SK-N-SH (cell line): ENCODE measurements at regions not wholly inside any gene's neighbourhood (a gene's known extent, or its start where the extent isn't known, plus 50 kb on each side); places are given as distances from the start of the nearest gene placed in this dataset.
"Not testable (repeated sequence)": the region's sequence is repeated elsewhere in the genome, so short reads cannot be mapped to it uniquely, and the experiment has no call there.

Experiments used
- CTCF ChIA-PET: fragments of 300-600, 350-600 bp; formaldehyde crosslinking; extraction: SDS; loops from one replicate; lab custom pipeline; 2021; lab: Yijun Ruan, JAX
- POLR2A ChIA-PET: fragments of 350-600 bp; sonication (Branson Sonifier 250); formaldehyde crosslinking; extraction: SDS; loops from one replicate; lab custom pipeline; 2020; ENCODE audit warnings: antibody characterized with exemption, inconsistent platforms; lab: Yijun Ruan, JAX
- DNase-seq: peaks from one replicate; pipeline ENCODE4 v3.0.0; 2012
- H2AFZ ChIP-seq: fragments of 200-600 bp; sonication (generic); 2 replicates; pipeline ENCODE4 v1.8.1; 2016; ENCODE audit warnings: antibody characterized with exemption, mild to moderate bottlenecking, low read depth
- H3F3A ChIP-seq: fragments of 200-600 bp; sonication (generic); replicated peaks from 2 replicates; pipeline ENCODE3; 2016; ENCODE audit warnings: antibody characterized with exemption, mild to moderate bottlenecking; ENCODE audit not compliant: insufficient read depth
- H3K27ac ChIP-seq, 2 experiments: fragments of 200-500 bp in 1 of 2; fragments of 200-600 bp in 1 of 2; sonication (Bioruptor generic) in 1 of 2; sonication (generic), shearing (Covaris generic) in 1 of 2; 2 replicates each; pipeline versions ENCODE4 v1.5.1 to v1.6.1; 2014 to 2016; ENCODE audit warnings: low read depth in 2 of 2, inconsistent platforms in 1 of 2, low read length in 1 of 2, mild to moderate bottlenecking in 1 of 2, mixed read lengths in 1 of 2
- H3K27me3 ChIP-seq: fragments of 200-600 bp; sonication (generic), shearing (Covaris generic); 2 replicates; pipeline ENCODE4 v1.6.1; 2016; ENCODE audit warnings: mixed run types; ENCODE audit not compliant: insufficient read depth
- H3K36me3 ChIP-seq, 2 experiments: fragments of 200-500 bp in 1 of 2; fragments of 200-600 bp in 1 of 2; sonication (Bioruptor generic) in 1 of 2; sonication (generic) in 1 of 2; replicated peaks in 1 of 2; 2 replicates each; pipeline versions ENCODE3 to v1.5.1; 2014 to 2016; ENCODE audit warnings: low read length in 1 of 2, mild to moderate bottlenecking in 1 of 2; ENCODE audit not compliant: insufficient read depth in 2 of 2, control insufficient read depth in 1 of 2
- H3K4me1 ChIP-seq, 2 experiments: fragments of 200-500 bp in 1 of 2; fragments of 200-600 bp in 1 of 2; sonication (Bioruptor generic) in 1 of 2; sonication (generic), shearing (Covaris generic) in 1 of 2; 2 replicates each; pipeline versions ENCODE4 v1.5.1 to v1.6.1; 2014 to 2016; ENCODE audit warnings: low read depth in 1 of 2, low read length in 1 of 2, mixed run types in 1 of 2; ENCODE audit not compliant: insufficient read depth in 2 of 2, control insufficient read depth in 1 of 2
- H3K4me2 ChIP-seq: fragments of 200-600 bp; sonication (generic), shearing (Covaris generic); 2 replicates; pipeline ENCODE4 v1.6.1; 2017; ENCODE audit warnings: mixed run types
- H3K4me3 ChIP-seq, 2 experiments: fragments of 200-500 bp in 1 of 2; fragments of 200-600 bp in 1 of 2; sonication (Bioruptor generic) in 1 of 2; sonication (generic), shearing (Covaris generic) in 1 of 2; 2 replicates each; pipeline versions ENCODE4 v1.5.1 to v1.8.1; 2014 to 2016; ENCODE audit warnings: low read depth in 2 of 2, inconsistent platforms in 1 of 2, low read length in 1 of 2, mild to moderate bottlenecking in 1 of 2, mixed read lengths in 1 of 2, moderate library complexity in 1 of 2
- H3K79me2 ChIP-seq: fragments of 200-600 bp; sonication (generic); 2 replicates; pipeline ENCODE4 v1.8.1; 2017; ENCODE audit warnings: mild to moderate bottlenecking; ENCODE audit not compliant: insufficient read depth
- H3K9ac ChIP-seq: fragments of 200-600 bp; sonication (generic); 2 replicates; pipeline ENCODE4 v1.6.1; 2017; ENCODE audit warnings: mixed run types
- H3K9me2 ChIP-seq: fragments of 200-600 bp; sonication (generic); 2 replicates; pipeline ENCODE4 v1.6.1; 2017; ENCODE audit warnings: mixed run types
- H3K9me3 ChIP-seq: fragments of 200-600 bp; sonication (generic); 2 replicates; pipeline ENCODE4 v1.6.1; 2017; ENCODE audit warnings: mixed run types, mild to moderate bottlenecking, moderate library complexity
- H4K20me1 ChIP-seq: fragments of 200-600 bp; sonication (generic); 2 replicates; pipeline ENCODE4 v1.6.1; 2017; ENCODE audit warnings: mild to moderate bottlenecking, mixed run types; ENCODE audit not compliant: insufficient read depth
- CTCF ChIP-seq: fragments of 200-600 bp; sonication (generic); IDR thresholded peaks from 2 replicates; pipeline ENCODE4 v1.6.1; 2017; ENCODE audit warnings: antibody characterized with exemption, mild to moderate bottlenecking, moderate library complexity
- ELF1 ChIP-seq: IDR thresholded peaks from 2 replicates; pipeline ENCODE4 v1.4.0; 2012
- FOSL2 ChIP-seq: IDR thresholded peaks from 2 replicates; pipeline ENCODE4 v1.4.0; 2012; ENCODE audit warnings: low read depth, mild to moderate bottlenecking, moderate library complexity, borderline replicate concordance
- FOXM1 ChIP-seq: IDR thresholded peaks from 2 replicates; pipeline ENCODE4 v1.4.0; 2012; ENCODE audit warnings: low read depth, mild to moderate bottlenecking
- GATA2 ChIP-seq: sonication (generic); formaldehyde crosslinking; IDR thresholded peaks from 2 replicates; pipeline ENCODE4 v1.5.0; 2020; ENCODE audit warnings: mild to moderate bottlenecking, missing genetic modification reagents
- IRF3 ChIP-seq: fragments of 150-350 bp; IDR thresholded peaks from 2 replicates; pipeline ENCODE4 v1.6.1; 2016; ENCODE audit warnings: mild to moderate bottlenecking, low read depth, low read length
- MXI1 ChIP-seq: IDR thresholded peaks from 2 replicates; pipeline ENCODE4 v1.6.1; 2012; ENCODE audit warnings: mild to moderate bottlenecking, low read depth, low read length, improper control_type of control experiment
- NFIC ChIP-seq: IDR thresholded peaks from 2 replicates; pipeline ENCODE4 v1.4.0; 2012; ENCODE audit warnings: borderline replicate concordance
- NRF1 ChIP-seq: IDR thresholded peaks from 2 replicates; pipeline ENCODE4 v1.6.1; 2012; ENCODE audit warnings: low read depth, mild to moderate bottlenecking, low read length
- POLR2AphosphoS5 ChIP-seq: IDR thresholded peaks from 2 replicates; pipeline ENCODE4 v1.6.1; 2012; ENCODE audit warnings: low read depth, low read length
- RCOR1 ChIP-seq: fragments of 150-350 bp; IDR thresholded peaks from 2 replicates; pipeline ENCODE4 v1.6.1; 2017; ENCODE audit warnings: antibody characterized with exemption, low read length
- SMC3 ChIP-seq: IDR thresholded peaks from 2 replicates; pipeline ENCODE4 v1.6.1; 2012; ENCODE audit warnings: low read depth, low read length, improper control_type of control experiment
- TCF12 ChIP-seq: IDR thresholded peaks from 2 replicates; pipeline ENCODE4 v1.4.0; 2012
- YY1 ChIP-seq: IDR thresholded peaks from 2 replicates; pipeline ENCODE4 v1.4.0; 2012; ENCODE audit warnings: low read depth, mild to moderate bottlenecking
- WGBS: methylation state at CpG from one replicate; pipeline ENCODE4 v1.1.6; 2017; ENCODE audit warnings: low lambda C conversion rate; 5-methylcytosine and 5-hydroxymethylcytosine counted together
- TF ChIP-seq, protein P1 (sequence below): IDR thresholded peaks from 2 replicates; pipeline ENCODE4 v1.6.1; 2012; ENCODE audit warnings: mild to moderate bottlenecking, low read depth, low read length, moderate library complexity

DNA sequence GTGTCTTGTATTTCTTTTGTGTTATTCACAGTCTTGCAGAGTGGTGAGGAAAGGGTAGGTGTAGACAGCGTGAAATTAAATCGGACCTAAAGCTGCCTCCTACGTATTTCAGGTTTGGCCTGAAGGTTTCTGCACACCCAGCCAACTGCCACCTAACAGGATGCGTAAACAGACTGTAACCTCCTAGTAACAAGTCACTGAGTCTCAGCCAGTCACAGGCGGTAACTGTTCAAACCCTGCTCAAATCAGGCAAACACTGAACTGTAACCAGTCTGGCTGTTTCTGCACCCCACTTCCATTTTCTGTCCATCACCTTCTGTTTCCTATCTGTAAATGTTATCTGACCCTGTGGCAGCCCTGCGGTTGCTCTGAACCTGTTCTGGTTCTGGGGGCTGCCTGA lies 87.1 kb downstream of the ADAMTS15 start:
- TF ChIP-seq NRF1 (no peak), MXI1 (no peak), RCOR1 (no peak)
- ChIA-PET POLR2A (no interaction called here), CTCF (interaction anchor here (1.0 kb wide), 1 partner anchor 100 kb away, joined by 3 read pairs; no protein-coding TSS in a partner anchor)
- Histone ChIP-seq H3K79me2 (no peaks in the 10 kb centered on the region), H3K4me2 (no peak overlapping the region), H4K20me1 (no peaks in the 10 kb centered on the region), H3K9me2 (no peaks in the 10 kb centered on the region), H3K4me3 (no peak overlapping the region), H3K27ac (no peak overlapping the region), H3K27me3 (no peaks in the 10 kb centered on the region), H3K4me1 (peaks cover 0 to 6% of the 10 kb centered on the region in 2 experiments; a peak in 1 of 4 replicates), H3K9me3 (no peaks in the 10 kb centered on the region), H2AFZ (no peak overlapping the region), H3K36me3 (no peaks in the 10 kb centered on the region), H3F3A (no peaks in the 10 kb centered on the region), H3K9ac (no peak overlapping the region)
- DNase-seq: no peak
- 87% methylated on average over 6 of the region's 6 CpGs for WGBS

GRCh38 chr11:130536106-130537040 lies 87.9 kb downstream of the ADAMTS15 start:
- Histone ChIP-seq H2AFZ (no peak overlapping the region), H3K9me3 (no peaks in the 10 kb centered on the region), H3K4me3 (no peak overlapping the region), H3K9ac (no peak overlapping the region), H3K79me2 (no peaks in the 10 kb centered on the region), H3K4me2 (no peak overlapping the region), H4K20me1 (no peaks in the 10 kb centered on the region), H3K27ac (no peak overlapping the region), H3K27me3 (no peaks in the 10 kb centered on the region), H3K36me3 (no peaks in the 10 kb centered on the region)
- CTCF ChIA-PET: no interaction called here
- no peak for DNase-seq
- WGBS: 86% methylated on average over 11 of the region's 11 CpGs
- no peak for TF ChIP-seq YY1
- TF ChIP-seq, protein P1, sequence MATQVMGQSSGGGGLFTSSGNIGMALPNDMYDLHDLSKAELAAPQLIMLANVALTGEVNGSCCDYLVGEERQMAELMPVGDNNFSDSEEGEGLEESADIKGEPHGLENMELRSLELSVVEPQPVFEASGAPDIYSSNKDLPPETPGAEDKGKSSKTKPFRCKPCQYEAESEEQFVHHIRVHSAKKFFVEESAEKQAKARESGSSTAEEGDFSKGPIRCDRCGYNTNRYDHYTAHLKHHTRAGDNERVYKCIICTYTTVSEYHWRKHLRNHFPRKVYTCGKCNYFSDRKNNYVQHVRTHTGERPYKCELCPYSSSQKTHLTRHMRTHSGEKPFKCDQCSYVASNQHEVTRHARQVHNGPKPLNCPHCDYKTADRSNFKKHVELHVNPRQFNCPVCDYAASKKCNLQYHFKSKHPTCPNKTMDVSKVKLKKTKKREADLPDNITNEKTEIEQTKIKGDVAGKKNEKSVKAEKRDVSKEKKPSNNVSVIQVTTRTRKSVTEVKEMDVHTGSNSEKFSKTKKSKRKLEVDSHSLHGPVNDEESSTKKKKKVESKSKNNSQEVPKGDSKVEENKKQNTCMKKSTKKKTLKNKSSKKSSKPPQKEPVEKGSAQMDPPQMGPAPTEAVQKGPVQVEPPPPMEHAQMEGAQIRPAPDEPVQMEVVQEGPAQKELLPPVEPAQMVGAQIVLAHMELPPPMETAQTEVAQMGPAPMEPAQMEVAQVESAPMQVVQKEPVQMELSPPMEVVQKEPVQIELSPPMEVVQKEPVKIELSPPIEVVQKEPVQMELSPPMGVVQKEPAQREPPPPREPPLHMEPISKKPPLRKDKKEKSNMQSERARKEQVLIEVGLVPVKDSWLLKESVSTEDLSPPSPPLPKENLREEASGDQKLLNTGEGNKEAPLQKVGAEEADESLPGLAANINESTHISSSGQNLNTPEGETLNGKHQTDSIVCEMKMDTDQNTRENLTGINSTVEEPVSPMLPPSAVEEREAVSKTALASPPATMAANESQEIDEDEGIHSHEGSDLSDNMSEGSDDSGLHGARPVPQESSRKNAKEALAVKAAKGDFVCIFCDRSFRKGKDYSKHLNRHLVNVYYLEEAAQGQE: no peak
- TF ChIP-seq MXI1: no peak
- no peak for TF ChIP-seq FOXM1
- TF ChIP-seq CTCF: no peak
- no peak for TF ChIP-seq TCF12
- TF ChIP-seq SMC3: no peak
- no peak for TF ChIP-seq ELF1
- no peak for TF ChIP-seq NFIC
- TF ChIP-seq GATA2: no peak
- TF ChIP-seq FOSL2: no peak
- no peak for TF ChIP-seq POLR2AphosphoS5
- TF ChIP-seq IRF3: no peak
- no peak for TF ChIP-seq RCOR1
- TF ChIP-seq, all 33 proteins: peak for 0
- peaks cover 0 to 6% of the 10 kb centered on the region in 2 experiments; a peak in 1 of 4 replicates for H3K4me1 ChIP-seq
- no peaks in the 10 kb centered on the region for H3F3A ChIP-seq
- no peaks in the 10 kb centered on the region for H3K9me2 ChIP-seq
- POLR2A ChIA-PET: no interaction called here

GRCh38 chr11:130539680-130540079 lies 91.2 kb downstream of the ADAMTS15 start:
- H3K9me3 ChIP-seq, H3K27ac ChIP-seq, H3F3A ChIP-seq, POLR2A ChIA-PET, DNase-seq, H2AFZ ChIP-seq, H3K4me2 ChIP-seq, CTCF ChIA-PET, H3K4me1 ChIP-seq, H3K9me2 ChIP-seq, H4K20me1 ChIP-seq, H3K79me2 ChIP-seq, H3K27me3 ChIP-seq, H3K9ac ChIP-seq, H3K36me3 ChIP-seq, H3K4me3 ChIP-seq: not testable (repeated sequence)
- WGBS: 88% methylated on average over 1 of the region's 1 CpG
